ENCODE measurements at regions not wholly inside any gene's neighbourhood (a gene's known extent, or its start where the extent isn't known, plus 50 kb on each side); places are given as distances from the start of the nearest gene placed in this dataset.

DNA sequence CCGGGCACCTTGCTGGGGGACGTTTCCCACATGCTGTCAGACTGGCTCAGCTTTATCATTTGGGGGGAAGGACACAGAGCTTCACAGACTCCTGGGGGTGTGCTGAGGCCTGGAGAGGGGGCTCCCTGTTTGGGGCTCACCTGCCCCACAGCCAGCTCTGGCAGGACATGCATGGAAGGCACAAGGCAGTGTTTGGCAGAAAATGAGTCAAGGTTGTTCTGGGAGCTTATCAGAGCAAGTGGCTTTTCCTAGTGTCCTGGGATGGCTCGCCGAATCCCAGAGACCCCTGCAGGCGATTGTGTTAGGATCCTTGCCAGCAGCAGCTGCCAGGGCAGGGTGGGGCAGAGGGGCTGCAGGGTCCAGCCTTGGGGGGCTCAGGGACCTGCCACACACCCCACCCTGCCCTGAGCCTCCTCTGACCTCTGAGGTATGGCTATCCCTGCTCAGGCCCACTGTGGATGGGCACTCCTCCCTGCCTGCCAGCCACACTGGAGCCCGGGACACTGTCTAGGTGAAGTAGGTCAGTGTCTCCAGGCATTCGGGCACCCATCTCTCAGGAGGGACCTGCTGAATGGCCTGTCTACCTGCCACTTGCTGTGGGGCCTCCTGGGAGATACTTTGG, 1323.0 kb downstream of the BRD1 start:
- whole genome bisulfite sequencing, 2 experiments (ENCODE audit: extremely low coverage in 2 of 2, insufficient read length in 1 of 2), result no CpG with 5 or more reads among the region's 7 CpGs
- POLR2A ChIA-PET (ENCODE audit: unreplicated experiment), result no interaction called here
- CTCF ChIA-PET, result no interaction called here

More for the DNA sequence above, 1323.0 kb downstream of the BRD1 start:
- Histone ChIP-seq H3K4me1 (ENCODE audit: control insufficient read depth, insufficient read depth, low read length) (no peaks in the 10 kb centered on the region), H4K5ac (ENCODE audit: low read depth, low read length) (no peak overlapping the region), H3K9ac (ENCODE audit: low read depth, low read length) (no peak overlapping the region), H3K9me3 (ENCODE audit: control insufficient read depth, insufficient read depth, low read length) (peaks cover 54% of the 10 kb centered on the region), H4K8ac (ENCODE audit: low read depth in 2 of 2, low read length in 2 of 2) (no peak overlapping the region), H3K36me3 (ENCODE audit: control insufficient read depth, insufficient read depth, low read length) (no peaks in the 10 kb centered on the region), H3K79me1 (ENCODE audit: low read depth in 1 of 2, low read length in 2 of 2) (no peaks in the 10 kb centered on the region), H3K56ac (ENCODE audit: extremely low read depth, insufficient read depth, low read length) (no peak overlapping the region), H2BK20ac (ENCODE audit: low read depth, low read length) (no peak overlapping the region), H4K91ac (ENCODE audit: insufficient read depth, low read depth, low read length) (no peak overlapping the region), H2BK5ac (ENCODE audit: low read depth, low read length, poor library complexity, severe bottlenecking) (no peak overlapping the region), H3K18ac (ENCODE audit: low read depth, low read length) (no peak overlapping the region), H2BK15ac (ENCODE audit: low read depth, low read length) (no peak overlapping the region), H3K4me3 (ENCODE audit: insufficient read depth, low read depth, low read length) (no peak overlapping the region), H2BK120ac (ENCODE audit: low read depth, low read length) (no peak overlapping the region), H4K20me1 (ENCODE audit: insufficient read depth, low read length) (no peaks in the 10 kb centered on the region), H3K27ac (ENCODE audit: insufficient read depth, low read length) (no peak overlapping the region), H2AK9ac (replicated peaks; ENCODE audit: low read depth, low read length, poor library complexity) (no peak overlapping the region), H3K4ac (ENCODE audit: low read depth, low read length) (no peak overlapping the region), H3K27me3 (ENCODE audit: control insufficient read depth, insufficient read depth, low read length) (no peaks in the 10 kb centered on the region), H2AK5ac (ENCODE audit: low read depth, low read length) (no peak overlapping the region), H3K23ac (ENCODE audit: low read depth, low read length) (no peak overlapping the region), H3K4me2 (ENCODE audit: low read depth, low read length) (no peak overlapping the region), H2AFZ (replicated peaks; ENCODE audit: low read length, poor library complexity) (no peak overlapping the region), H3K14ac (replicated peaks; ENCODE audit: low read depth, low read length) (no peak overlapping the region), H3K9me1 (ENCODE audit: insufficient read depth, low read length) (no peaks in the 10 kb centered on the region)
- in situ Hi-C loops (cut with MboI; ENCODE audit: low sequenced_read_pairs), result no loop called here
- TF ChIP-seq ELK1 (IDR thresholded peaks at IDR 0.05; ENCODE audit: borderline replicate concordance, low read depth, low read length), result no peak
- no peak for TF ChIP-seq CEBPB (IDR thresholded peaks at IDR 0.05; ENCODE audit: low read depth, low read length)
- TF ChIP-seq SMC3 (IDR thresholded peaks at IDR 0.05; ENCODE audit: low read depth, low read length), result no peak
- TF ChIP-seq MAZ (IDR thresholded peaks at IDR 0.05; ENCODE audit: borderline replicate concordance, low read depth, low read length), result no peak
- TF ChIP-seq MAFK (IDR thresholded peaks at IDR 0.05; ENCODE audit: low read depth, low read length), result no peak
- TF ChIP-seq FOS (IDR thresholded peaks at IDR 0.05; ENCODE audit: low read depth, low read length), result no peak
- BruUV-seq (replicated peaks), result no TSS peak
- intact Hi-C loops (cut with micrococcal nuclease), result no loop called here
- dilution Hi-C loops (cut with HindIII; ENCODE audit: low sequenced_read_pairs, unreplicated experiment), result no loop called here
- DNase-seq, result no peak
- ATAC-seq (ENCODE audit: low read depth), result no peak

All from IMR-90 (cell line).